ENCODE measurements at regions not wholly inside any gene's neighbourhood (a gene's known extent, or its start where the extent isn't known, plus 50 kb on each side); places are given as distances from the start of the nearest gene placed in this dataset.

- Histone ChIP-seq H2BK20ac (ENCODE audit: low read length) (no peak overlapping the region), H4K20me1 (replicated peaks in 1 of 2; ENCODE audit: control insufficient read depth in 1 of 2, insufficient read depth in 2 of 2, low read length in 2 of 2) (no peaks in the 10 kb centered on the region), H4K5ac (ENCODE audit: insufficient read length, low read depth, low read length) (no peak overlapping the region), H2BK15ac (ENCODE audit: low read length) (no peak overlapping the region), H3K79me2 (ENCODE audit: control insufficient read depth in 1 of 2, insufficient read depth in 2 of 2, low read length in 2 of 2) (no peaks in the 10 kb centered on the region), H3K4me1 (replicated peaks in 1 of 4; ENCODE audit: control insufficient read depth in 3 of 4, insufficient read depth in 4 of 4, low read length in 3 of 4) (peaks cover 0 to 4% (median under 1%) of the 10 kb centered on the region in 4 experiments; a peak in 4 of 7 replicates), H2AFZ (ENCODE audit: low read length) (no peak overlapping the region), H3K9ac (replicated peaks in 1 of 4; ENCODE audit: extremely low read depth in 1 of 4, low read depth in 3 of 4, low read length in 3 of 4) (no peak overlapping the region), H3K4ac (replicated peaks; ENCODE audit: insufficient read length, low read depth, low read length) (no peak overlapping the region), H2BK5ac (ENCODE audit: low read depth, low read length) (no peak overlapping the region), H3K23ac (ENCODE audit: insufficient read length) (no peak overlapping the region), H3K56ac (replicated peaks; ENCODE audit: insufficient read length, low read depth, low read length) (no peak overlapping the region), H3K79me1 (ENCODE audit: low read depth, low read length) (no peaks in the 10 kb centered on the region), H3K4me2 (ENCODE audit: insufficient read depth in 1 of 2, low read depth in 2 of 2, low read length in 2 of 2) (no peak overlapping the region), H3K27ac (ENCODE audit: low read depth, low read length) (no peak overlapping the region), H3K9me3 (ENCODE audit: insufficient read depth in 2 of 2, low read depth in 1 of 2, low read length in 1 of 2) (no peaks in the 10 kb centered on the region), H2BK12ac (ENCODE audit: low read depth, low read length) (no peak overlapping the region), H4K8ac (ENCODE audit: extremely low read depth, insufficient read depth, low read length) (no peak overlapping the region), H2AK5ac (ENCODE audit: low read depth, low read length) (no peak overlapping the region), H3K36me3 (ENCODE audit: control insufficient read depth in 2 of 4, insufficient read depth in 4 of 4, low read length in 3 of 4) (no peaks in the 10 kb centered on the region), H3K18ac (ENCODE audit: extremely low read depth, low read length) (no peak overlapping the region), H3K27me3 (replicated peaks in 1 of 4; ENCODE audit: control insufficient read depth in 3 of 4, extremely low read depth in 1 of 4, insufficient read depth in 3 of 4, low read length in 3 of 4) (no peaks in the 10 kb centered on the region; a peak in 1 of 7 replicates), H2BK120ac (replicated peaks; ENCODE audit: low read depth, low read length) (no peak overlapping the region), H4K91ac (replicated peaks; ENCODE audit: insufficient read length, low read length) (no peak overlapping the region), H3K23me2 (ENCODE audit: low read depth, low read length) (no peaks in the 10 kb centered on the region), H3K4me3 (ENCODE audit: extremely low read depth in 1 of 4, insufficient read depth in 2 of 4, low read depth in 3 of 4, low read length in 4 of 4) (no peak overlapping the region), H3K14ac (ENCODE audit: insufficient read length) (no peak overlapping the region)
- FAIRE-seq (no peak), DNase-seq (ENCODE audit: low read depth in 1 of 2, low spot score in 2 of 2) (no peak)
- ChIA-PET CTCF (ENCODE audit: partially characterized antibody) (interaction anchor here (0.7 kb wide), 1 partner anchor 1438 kb away, joined by 3 read pairs; no protein-coding TSS in a partner anchor), POLR2A (ENCODE audit: partially characterized antibody) (no interaction called here)
- TF ChIP-seq TBP (IDR thresholded peaks at IDR 0.05; ENCODE audit: low read depth, low read length) (no peak), SAP30 (IDR thresholded peaks at IDR 0.05; ENCODE audit: insufficient read depth, insufficient replicate concordance, low read length) (no peak), RAD21 (IDR thresholded peaks at IDR 0.05 in 1 of 2, conservative IDR thresholded peaks at IDR 0.05 in 1 of 2; ENCODE audit: low read depth in 2 of 2, low read length in 2 of 2) (no peak), PHF8 (conservative IDR thresholded peaks at IDR 0.05; ENCODE audit: low read depth, low read length) (no peak), SUZ12 (IDR thresholded peaks at IDR 0.05; ENCODE audit: low read length) (no peak), NRF1 (IDR thresholded peaks at IDR 0.05; ENCODE audit: low read depth, low read length) (no peak), RBBP5 (IDR thresholded peaks at IDR 0.05; ENCODE audit: borderline replicate concordance, low read depth, low read length) (no peak), EZH2 (IDR thresholded peaks at IDR 0.05; ENCODE audit: low read depth, low read length, severe bottlenecking) (no peak), ZNF274 (IDR thresholded peaks at IDR 0.05; ENCODE audit: borderline replicate concordance, extremely low read depth, low read length) (no peak), SP1 (IDR thresholded peaks at IDR 0.05; ENCODE audit: low read depth, low read length) (no peak), KDM5A (IDR thresholded peaks at IDR 0.05; ENCODE audit: low read length) (no peak), YY1 (IDR thresholded peaks at IDR 0.05; ENCODE audit: low read depth, low read length) (no peak), TEAD4 (IDR thresholded peaks at IDR 0.05; ENCODE audit: low read depth, low read length) (no peak), EGR1 (IDR thresholded peaks at IDR 0.05; ENCODE audit: borderline replicate concordance, low read depth, low read length) (no peak), GABPA (IDR thresholded peaks at IDR 0.05; ENCODE audit: borderline replicate concordance, insufficient read depth, low read length) (no peak), JUND (IDR thresholded peaks at IDR 0.05; ENCODE audit: low read length) (no peak), POLR2AphosphoS5 (IDR thresholded peaks at IDR 0.05; ENCODE audit: low read depth, low read length) (no peak)
Observed at GRCh38 chr21:41558842-41559241, 50.9 kb upstream of the TMPRSS2 start.

Measured in H1 (cell line).